WTC11 (cell line): ENCODE measurements at regions not wholly inside any gene's neighbourhood (a gene's known extent, or its start where the extent isn't known, plus 50 kb on each side); places are given as distances from the start of the nearest gene placed in this dataset.

Experiments used
- ATAC-seq: fragments of 200-7000 bp; cut with Tn5 transposase; 2 replicates; pipeline ENCODE4 v1.10.0; 2021; ENCODE audit warnings: mild to moderate bottlenecking, moderate library complexity
- CTCF ChIA-PET: fragments of 300-600 bp; sonication (Branson Sonifier 250); formaldehyde crosslinking; loops from one replicate; lab custom pipeline; 2021; ENCODE audit warnings: antibody characterized with exemption; lab: Charles Lee
- POLR2A ChIA-PET: fragments of 350-600 bp; sonication (Branson Sonifier 250); formaldehyde crosslinking; loops from one replicate; lab custom pipeline; 2021; ENCODE audit warnings: antibody characterized with exemption; lab: Charles Lee
- DNase-seq: peaks from one replicate; pipeline ENCODE4 v3.0.0; 2021; ENCODE audit warnings: low spot score
- H3K27ac Mint-ChIP-seq: 2 replicates; pipeline ENCODE4 v1.8.0; 2021; ENCODE audit warnings: mixed read lengths
- H3K27me3 Mint-ChIP-seq: 2 replicates; pipeline ENCODE4 v1.8.0; 2021; ENCODE audit warnings: low read depth, mild to moderate bottlenecking, moderate library complexity, mixed read lengths
- H3K36me3 Mint-ChIP-seq: 2 replicates; pipeline ENCODE4 v1.8.0; 2021; ENCODE audit warnings: mixed read lengths
- H3K4me1 Mint-ChIP-seq: 2 replicates; pipeline ENCODE4 v1.8.0; 2022; ENCODE audit warnings: mixed read lengths
- H3K4me3 Mint-ChIP-seq: 2 replicates; pipeline ENCODE4 v1.8.0; 2021; ENCODE audit warnings: mild to moderate bottlenecking, moderate library complexity, mixed read lengths
- H3K9me3 Mint-ChIP-seq: 2 replicates; pipeline ENCODE4 v1.8.0; 2021; ENCODE audit warnings: mixed read lengths
- FOXK1 ChIP-seq: sonication (generic); formaldehyde crosslinking; IDR thresholded peaks from 2 replicates; pipeline ENCODE4 v1.8.0; 2022; ENCODE audit warnings: mild to moderate bottlenecking, moderate library complexity, missing genetic modification reagents
- FOXP1 ChIP-seq: sonication (generic); formaldehyde crosslinking; IDR thresholded peaks from 2 replicates; pipeline ENCODE4 v1.8.0; 2022; ENCODE audit warnings: missing genetic modification reagents, mild to moderate bottlenecking, moderate library complexity, borderline replicate concordance
- GRHL2 ChIP-seq: fragments of 250-450 bp; sonication (Bioruptor Pico); IDR thresholded peaks from 2 replicates; pipeline ENCODE4 v1.8.0; 2022; ENCODE audit warnings: mild to moderate bottlenecking, moderate library complexity; ENCODE audit not compliant: insufficient replicate concordance, severe bottlenecking
- HMGA2 ChIP-seq: fragments of 250-450 bp; sonication (Bioruptor Pico); IDR thresholded peaks from 2 replicates; pipeline ENCODE4 v1.4.0; 2021; ENCODE audit warnings: mild to moderate bottlenecking, moderate library complexity
- JUN ChIP-seq: sonication (generic); formaldehyde crosslinking; IDR thresholded peaks from 2 replicates; pipeline ENCODE4 v1.8.0; 2023; ENCODE audit warnings: mild to moderate bottlenecking, missing genetic modification reagents
- MYBL2 ChIP-seq: sonication (generic); formaldehyde crosslinking; IDR thresholded peaks from 2 replicates; pipeline ENCODE4 v1.8.1; 2023; ENCODE audit warnings: mild to moderate bottlenecking, moderate library complexity, missing genetic modification reagents
- NFATC4 ChIP-seq: fragments of 250-450 bp; sonication (Bioruptor Pico); IDR thresholded peaks from 2 replicates; pipeline ENCODE4 v1.9.0; 2021; ENCODE audit warnings: mild to moderate bottlenecking
- NR1H2 ChIP-seq: sonication (generic); formaldehyde crosslinking; IDR thresholded peaks from 2 replicates; pipeline ENCODE4 v1.9.0; 2021; ENCODE audit warnings: mild to moderate bottlenecking, moderate library complexity, missing genetic modification reagents
- PRRX2 ChIP-seq: fragments of 250-450 bp; sonication (Bioruptor Pico); IDR thresholded peaks from 2 replicates; pipeline ENCODE4 v1.8.0; 2021; ENCODE audit warnings: mild to moderate bottlenecking
- SMAD4 ChIP-seq: sonication (generic); formaldehyde crosslinking; IDR thresholded peaks from 2 replicates; pipeline ENCODE4 v1.8.0; 2022; ENCODE audit warnings: mild to moderate bottlenecking, missing genetic modification reagents
- TCF7 ChIP-seq: sonication (generic); formaldehyde crosslinking; IDR thresholded peaks from 2 replicates; pipeline ENCODE4 v1.8.0; 2022; ENCODE audit warnings: mild to moderate bottlenecking, low read depth, missing genetic modification reagents, moderate library complexity
- ZBTB43 ChIP-seq: sonication (generic); formaldehyde crosslinking; IDR thresholded peaks from 2 replicates; pipeline ENCODE4 v1.8.1; 2023; ENCODE audit warnings: mild to moderate bottlenecking, missing genetic modification reagents
- ZMAT4 ChIP-seq: fragments of 250-450 bp; sonication (Bioruptor Pico); IDR thresholded peaks from 2 replicates; pipeline ENCODE4 v1.9.0; 2021; ENCODE audit warnings: mild to moderate bottlenecking
- ZNF219 ChIP-seq: sonication (generic); formaldehyde crosslinking; IDR thresholded peaks from 2 replicates; pipeline ENCODE4 v1.8.0; 2023; ENCODE audit warnings: missing genetic modification reagents, mild to moderate bottlenecking, borderline replicate concordance
- ZNF396 ChIP-seq: fragments of 250-450 bp; sonication (Bioruptor Pico); IDR thresholded peaks from 2 replicates; pipeline ENCODE4 v1.8.0; 2021; ENCODE audit warnings: mild to moderate bottlenecking, moderate library complexity, borderline replicate concordance
- ZSCAN18 ChIP-seq: fragments of 250-450 bp; sonication (Bioruptor Pico); IDR thresholded peaks from 2 replicates; pipeline ENCODE4 v2.1.2; 2022; ENCODE audit warnings: mild to moderate bottlenecking, moderate library complexity
- TF ChIP-seq, protein P1 (sequence below): sonication (generic); formaldehyde crosslinking; IDR thresholded peaks from 2 replicates; pipeline ENCODE4 v1.8.1; 2022; ENCODE audit warnings: mild to moderate bottlenecking, missing genetic modification reagents, moderate library complexity, borderline replicate concordance
- TF ChIP-seq, protein P2 (sequence below): sonication (generic); formaldehyde crosslinking; IDR thresholded peaks from 2 replicates; pipeline ENCODE4 v1.8.0; 2022; ENCODE audit warnings: missing genetic modification reagents
- TF ChIP-seq, protein P3 (sequence below): sonication (generic); formaldehyde crosslinking; IDR thresholded peaks from 2 replicates; pipeline ENCODE4 v1.8.1; 2022; ENCODE audit warnings: mild to moderate bottlenecking, moderate library complexity, missing genetic modification reagents

GRCh38 chr7:25546306-25546705, 318.0 kb upstream of the NPVF start (continued):
- no peak for TF ChIP-seq ZBTB43 (CRISPR knock-in tag)
- no peak for TF ChIP-seq SMAD4 (CRISPR knock-in tag)
- no peak for TF ChIP-seq FOXK1
- no peak for TF ChIP-seq JUN (CRISPR knock-in tag)
- TF ChIP-seq NFATC4 (CRISPR knock-in tag): no peak
- TF ChIP-seq, protein P1, sequence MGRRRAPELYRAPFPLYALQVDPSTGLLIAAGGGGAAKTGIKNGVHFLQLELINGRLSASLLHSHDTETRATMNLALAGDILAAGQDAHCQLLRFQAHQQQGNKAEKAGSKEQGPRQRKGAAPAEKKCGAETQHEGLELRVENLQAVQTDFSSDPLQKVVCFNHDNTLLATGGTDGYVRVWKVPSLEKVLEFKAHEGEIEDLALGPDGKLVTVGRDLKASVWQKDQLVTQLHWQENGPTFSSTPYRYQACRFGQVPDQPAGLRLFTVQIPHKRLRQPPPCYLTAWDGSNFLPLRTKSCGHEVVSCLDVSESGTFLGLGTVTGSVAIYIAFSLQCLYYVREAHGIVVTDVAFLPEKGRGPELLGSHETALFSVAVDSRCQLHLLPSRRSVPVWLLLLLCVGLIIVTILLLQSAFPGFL (CRISPR knock-in tag): no peak
- TF ChIP-seq, protein P2, sequence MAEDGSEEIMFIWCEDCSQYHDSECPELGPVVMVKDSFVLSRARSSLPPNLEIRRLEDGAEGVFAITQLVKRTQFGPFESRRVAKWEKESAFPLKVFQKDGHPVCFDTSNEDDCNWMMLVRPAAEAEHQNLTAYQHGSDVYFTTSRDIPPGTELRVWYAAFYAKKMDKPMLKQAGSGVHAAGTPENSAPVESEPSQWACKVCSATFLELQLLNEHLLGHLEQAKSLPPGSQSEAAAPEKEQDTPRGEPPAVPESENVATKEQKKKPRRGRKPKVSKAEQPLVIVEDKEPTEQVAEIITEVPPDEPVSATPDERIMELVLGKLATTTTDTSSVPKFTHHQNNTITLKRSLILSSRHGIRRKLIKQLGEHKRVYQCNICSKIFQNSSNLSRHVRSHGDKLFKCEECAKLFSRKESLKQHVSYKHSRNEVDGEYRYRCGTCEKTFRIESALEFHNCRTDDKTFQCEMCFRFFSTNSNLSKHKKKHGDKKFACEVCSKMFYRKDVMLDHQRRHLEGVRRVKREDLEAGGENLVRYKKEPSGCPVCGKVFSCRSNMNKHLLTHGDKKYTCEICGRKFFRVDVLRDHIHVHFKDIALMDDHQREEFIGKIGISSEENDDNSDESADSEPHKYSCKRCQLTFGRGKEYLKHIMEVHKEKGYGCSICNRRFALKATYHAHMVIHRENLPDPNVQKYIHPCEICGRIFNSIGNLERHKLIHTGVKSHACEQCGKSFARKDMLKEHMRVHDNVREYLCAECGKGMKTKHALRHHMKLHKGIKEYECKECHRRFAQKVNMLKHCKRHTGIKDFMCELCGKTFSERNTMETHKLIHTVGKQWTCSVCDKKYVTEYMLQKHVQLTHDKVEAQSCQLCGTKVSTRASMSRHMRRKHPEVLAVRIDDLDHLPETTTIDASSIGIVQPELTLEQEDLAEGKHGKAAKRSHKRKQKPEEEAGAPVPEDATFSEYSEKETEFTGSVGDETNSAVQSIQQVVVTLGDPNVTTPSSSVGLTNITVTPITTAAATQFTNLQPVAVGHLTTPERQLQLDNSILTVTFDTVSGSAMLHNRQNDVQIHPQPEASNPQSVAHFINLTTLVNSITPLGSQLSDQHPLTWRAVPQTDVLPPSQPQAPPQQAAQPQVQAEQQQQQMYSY (CRISPR knock-in tag): no peak
- no peak for TF ChIP-seq PRRX2
- no peak for TF ChIP-seq FOXP1 (CRISPR knock-in tag)
- TF ChIP-seq HMGA2 (CRISPR knock-in tag): no peak
- TF ChIP-seq NR1H2 (CRISPR knock-in tag): no peak
- TF ChIP-seq ZMAT4: no peak

GRCh38 chr7:25549271-25549921, 321.1 kb upstream of the NPVF start:
- no peaks in the 10 kb centered on the region for H3K9me3 Mint-ChIP-seq
- POLR2A ChIA-PET: no interaction called here
- ATAC-seq (no peak), DNase-seq (no peak)
- peaks cover 18% of the 10 kb centered on the region for H3K4me1 Mint-ChIP-seq
- no peak overlapping the region for H3K27ac Mint-ChIP-seq
- H3K4me3 Mint-ChIP-seq: no peak overlapping the region
- no peaks in the 10 kb centered on the region; the same call in 1 of the 2 replicates for H3K27me3 Mint-ChIP-seq
- CTCF ChIA-PET: no interaction called here
- H3K36me3 Mint-ChIP-seq: no peaks in the 10 kb centered on the region
- TF ChIP-seq MYBL2 (CRISPR knock-in tag) (no peak), JUN (CRISPR knock-in tag) (no peak), FOXP1 (CRISPR knock-in tag) (no peak)

DNA sequence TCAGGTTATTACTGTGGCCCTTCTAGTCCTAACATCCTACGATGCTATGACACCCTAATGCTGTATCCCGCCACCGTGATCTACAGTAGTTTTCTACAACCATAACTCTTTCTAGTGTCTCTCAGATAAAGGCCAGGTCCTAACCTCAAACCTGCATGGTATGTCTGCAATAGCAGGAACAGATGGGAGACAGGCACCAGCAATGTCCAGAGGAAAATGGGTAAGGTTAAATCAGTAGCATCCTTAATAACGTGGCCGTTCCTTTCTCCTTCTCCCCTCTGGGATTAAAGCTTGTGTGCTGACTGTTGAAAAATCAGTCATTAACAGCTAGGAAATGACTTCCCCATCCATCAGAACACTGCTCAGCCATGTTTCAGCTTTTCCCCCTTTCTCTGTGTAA, 321.9 kb upstream of the NPVF start:
- peaks cover 18% of the 10 kb centered on the region for H3K4me1 Mint-ChIP-seq
- ChIA-PET CTCF (no interaction called here), POLR2A (no interaction called here)
- no peak for ATAC-seq
- no peak for DNase-seq
- no peak overlapping the region for H3K27ac Mint-ChIP-seq
- no peak overlapping the region for H3K4me3 Mint-ChIP-seq
- no peaks in the 10 kb centered on the region; the same call in 1 of the 2 replicates for H3K27me3 Mint-ChIP-seq
- no peak for TF ChIP-seq ZNF396
- no peak for TF ChIP-seq GRHL2
- no peak for TF ChIP-seq HMGA2 (CRISPR knock-in tag)
- no peak for TF ChIP-seq TCF7 (CRISPR knock-in tag)
- no peak for TF ChIP-seq ZNF219 (CRISPR knock-in tag)
- no peak for TF ChIP-seq ZSCAN18 (CRISPR knock-in tag)
- TF ChIP-seq, protein P3, sequence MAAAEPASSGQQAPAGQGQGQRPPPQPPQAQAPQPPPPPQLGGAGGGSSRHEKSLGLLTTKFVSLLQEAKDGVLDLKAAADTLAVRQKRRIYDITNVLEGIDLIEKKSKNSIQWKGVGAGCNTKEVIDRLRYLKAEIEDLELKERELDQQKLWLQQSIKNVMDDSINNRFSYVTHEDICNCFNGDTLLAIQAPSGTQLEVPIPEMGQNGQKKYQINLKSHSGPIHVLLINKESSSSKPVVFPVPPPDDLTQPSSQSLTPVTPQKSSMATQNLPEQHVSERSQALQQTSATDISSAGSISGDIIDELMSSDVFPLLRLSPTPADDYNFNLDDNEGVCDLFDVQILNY: no peak
- no peaks in the 10 kb centered on the region for H3K9me3 Mint-ChIP-seq
- H3K36me3 Mint-ChIP-seq: no peaks in the 10 kb centered on the region
